Psoas muscle (tissue), 7 donors: ENCODE measurements at regions not wholly inside any gene's neighbourhood (a gene's known extent, or its start where the extent isn't known, plus 50 kb on each side); places are given as distances from the start of the nearest gene placed in this dataset.
A peak's percentile ranks its signal among the peaks of the same experiment; 100 is the strongest.
"Not testable (repeated sequence)": the region's sequence is repeated elsewhere in the genome, so short reads cannot be mapped to it uniquely, and the experiment has no call there.

Experiments used
- ATAC-seq, 4 donors: fragments of 200-7000 bp; cut with Tn5 transposase; one replicate each; pipeline ENCODE4 v1.9.1; 2020; ENCODE audit warnings: moderate library complexity in 3 of 4, mild to moderate bottlenecking in 2 of 4
- DNase-seq, 2 donors: peaks; one replicate each; pipeline ENCODE4 v3.0.0-alpha.2; 2020
- H3K27ac ChIP-seq: fragments of 200-600 bp; one replicate; pipeline ENCODE4 v1.8.0; 2022
- H3K27me3 ChIP-seq, 3 donors: fragments of 200-600 bp in 1 of 3; one replicate each; pipeline versions ENCODE4 v1.6.1 to v1.8.0; 2013 to 2022; ENCODE audit warnings: low read length in 2 of 3, mild to moderate bottlenecking in 2 of 3, moderate library complexity in 1 of 3; ENCODE audit not compliant: insufficient read depth in 3 of 3
- H3K36me3 ChIP-seq, 2 donors: fragments of 200-600 bp in 1 of 2; one replicate each; pipeline versions ENCODE4 v1.6.1 to v1.8.0; 2013 to 2022; ENCODE audit warnings: low read depth in 1 of 2, mild to moderate bottlenecking in 1 of 2, moderate library complexity in 1 of 2; ENCODE audit not compliant: insufficient read depth in 1 of 2
- H3K4me1 ChIP-seq: fragments of 200-600 bp; one replicate; pipeline ENCODE4 v1.8.0; 2022
- H3K4me3 ChIP-seq: fragments of 200-600 bp; one replicate; pipeline ENCODE4 v1.8.0; 2022; ENCODE audit warnings: mild to moderate bottlenecking
- H3K9me3 ChIP-seq: fragments of 200-600 bp; one replicate; pipeline ENCODE4 v1.8.0; 2022
- CTCF ChIP-seq: fragments of 200-600 bp; IDR thresholded peaks from one replicate; pipeline ENCODE4 v1.8.0; 2022; ENCODE audit warnings: antibody characterized with exemption
- WGBS, 3 donors: extraction: QIAGEN DNeasy Blood & Tissue Kit; methylation state at CpG; one replicate each; pipeline versions ENCODE4 v1.1.6 to v1.1.7; 2013; 5-methylcytosine and 5-hydroxymethylcytosine counted together
- intact Hi-C, 2 donors: fragments of 100-400 bp; cut with DNase I; formaldehyde crosslinking; loops; one replicate each; pipeline versions ENCODE4 v1.11.0 to v1.14.2; 2022
- donor health status: healthy with polysubstance abuse.
- donor health status: DM: no; HTN: no; CAD: no; lungs with moderate emphysema.
- donor health status: Bipolar disorder and iron deficiency.
- donor health status: healthy.
- donor health status: DM: yes; HTN: yes; CAD: no.
- donor health status: DM: no; HTN: no; CAD: no.
- donor health status: DM: yes; HTN: yes; CAD: no.

- intact Hi-C loops: no loop called here
- 2 to 3% (median 2%) methylated on average over 25 of the region's 25 CpGs for WGBS, 3 donors
- TF ChIP-seq CTCF: no peak
- DNase-seq (peak; percentile 22 to 54), ATAC-seq (peak in 3 of 4 donors; percentile 34 to 35 (median 34))
- Histone ChIP-seq H3K27me3 (peaks cover 0 to 3% (median 0%) of the 10 kb centered on the region in 3 donors), H3K36me3 (no peaks in the 10 kb centered on the region), H3K4me1 (peaks cover 18% of the 10 kb centered on the region), H3K4me3 (peak overlapping the region; percentile 89), H3K27ac (peak overlapping the region; percentile 91), H3K9me3 (no peaks in the 10 kb centered on the region)
Observed at GRCh38 chr6:27836783-27837624, 75.2 kb downstream of the OR2B2 start.

GRCh38 chr6:27836141-27836782, 75.9 kb downstream of the OR2B2 start:
- peak overlapping the region; percentile 91 for H3K27ac ChIP-seq
- H3K4me3 ChIP-seq: peak overlapping the region; percentile 89
- ATAC-seq (no peak), DNase-seq (no peak)
- peaks cover 18% of the 10 kb centered on the region for H3K4me1 ChIP-seq
- H3K9me3 ChIP-seq: no peaks in the 10 kb centered on the region
- H3K36me3 ChIP-seq: no peaks in the 10 kb centered on the region
- peaks cover 0 to 3% (median 0%) of the 10 kb centered on the region in 3 donors for H3K27me3 ChIP-seq
- 24 to 32% (median 26%) methylated on average over 3 of the region's 3 CpGs for WGBS, 3 donors
- no peak for TF ChIP-seq CTCF
- intact Hi-C loops: no loop called here

GRCh38 chr6:27834879-27835549, 77.2 kb downstream of the OR2B2 start:
- intact Hi-C loops: no loop called here
- TF ChIP-seq CTCF: no peak
- Histone ChIP-seq H3K27me3 (peaks cover 0 to 3% (median 0%) of the 10 kb centered on the region in 3 donors), H3K9me3 (no peaks in the 10 kb centered on the region), H3K4me1 (peaks cover 17% of the 10 kb centered on the region), H3K36me3 (no peaks in the 10 kb centered on the region), H3K27ac (no peak overlapping the region), H3K4me3 (no peak overlapping the region)
- ATAC-seq (no peak), DNase-seq (no peak)
- WGBS, 3 donors: 89 to 94% (median 94%) methylated on average over 4 of the region's 4 CpGs

GRCh38 chr6:27834384-27834783, 77.8 kb downstream of the OR2B2 start:
- ATAC-seq: no peak
- Histone ChIP-seq H3K36me3 (no peaks in the 10 kb centered on the region), H3K9me3 (no peaks in the 10 kb centered on the region), H3K4me1 (peaks cover 11% of the 10 kb centered on the region), H3K27me3 (peaks cover 0 to 3% (median 0%) of the 10 kb centered on the region in 3 donors), H3K4me3 (no peak overlapping the region), H3K27ac (no peak overlapping the region)
- intact Hi-C loops: no loop called here
- no peak for DNase-seq
- 95 to 100% (median 95%) methylated on average over 1 of the region's 1 CpG for WGBS, 3 donors
- no peak for TF ChIP-seq CTCF

- H3K4me1 ChIP-seq, H3K27ac ChIP-seq, H3K27me3 ChIP-seq, H3K36me3 ChIP-seq, H3K9me3 ChIP-seq, intact Hi-C loops: not testable (repeated sequence)
- WGBS, 3 donors: 7 to 8% (median 7%) methylated on average over 18 to 21 of the region's 26 CpGs
- peak; percentile 56 to 70 for DNase-seq
- ATAC-seq: peak; percentile 62 to 88 (median 76)
- peak overlapping the region; percentile 58 for H3K4me3 ChIP-seq
Observed at GRCh38 chr6:27831434-27832081, 80.6 kb downstream of the OR2B2 start.

- DNase-seq, H3K27me3 ChIP-seq, intact Hi-C loops, H3K4me1 ChIP-seq, H3K9me3 ChIP-seq, H3K36me3 ChIP-seq: not testable (repeated sequence)
- 24 to 30% (median 28%) methylated on average over 27 to 32 of the region's 52 CpGs for WGBS, 3 donors
- Histone ChIP-seq H3K4me3 (peak overlapping the region; percentile 58), H3K27ac (peak overlapping the region; percentile 16)
- ATAC-seq: peak in 3 of 4 donors; percentile 31 to 79 (median 52)
Observed at GRCh38 chr6:27830600-27831433, 81.4 kb downstream of the OR2B2 start.
